Lung (tissue), 11 donors: ENCODE measurements at regions not wholly inside any gene's neighbourhood (a gene's known extent, or its start where the extent isn't known, plus 50 kb on each side); places are given as distances from the start of the nearest gene placed in this dataset.

ENCODE experiments used
- ATAC-seq: fragments of 200-7000 bp; cut with Tn5 transposase; one replicate; pipeline ENCODE4 v1.9.1; 2020; ENCODE audit warnings: moderate number of reproducible peaks; ENCODE audit not compliant: insufficient read depth, low FRiP score
- DNase-seq, 3 donors: peaks; one replicate each; pipeline ENCODE4 v3.0.0-alpha.2; 2013 to 2017
- H3K27ac ChIP-seq, 2 donors: one replicate each; pipeline ENCODE4 v1.5.1; 2013; ENCODE audit warnings: mild to moderate bottlenecking in 2 of 2, moderate library complexity in 2 of 2, control low read depth in 1 of 2, inconsistent platforms in 1 of 2, low read depth in 1 of 2, low read length in 1 of 2
- H3K27me3 ChIP-seq, 3 donors: one replicate each; pipeline ENCODE4 v1.5.1; 2013; ENCODE audit warnings: low read length in 2 of 3; ENCODE audit not compliant: control insufficient read depth in 3 of 3, insufficient read depth in 3 of 3
- H3K36me3 ChIP-seq, 4 donors: one replicate each; pipeline ENCODE4 v1.5.1; 2013; ENCODE audit warnings: low read length in 4 of 4, mild to moderate bottlenecking in 1 of 4, moderate library complexity in 1 of 4; ENCODE audit not compliant: control insufficient read depth in 4 of 4, insufficient read depth in 4 of 4
- H3K4me1 ChIP-seq, 5 donors: one replicate each; pipeline ENCODE4 v1.5.1; 2013; ENCODE audit warnings: low read length in 5 of 5, mild to moderate bottlenecking in 2 of 5, moderate library complexity in 1 of 5; ENCODE audit not compliant: control insufficient read depth in 5 of 5, insufficient read depth in 5 of 5
- H3K4me3 ChIP-seq: one replicate; pipeline ENCODE4 v1.5.1; 2013; ENCODE audit warnings: mild to moderate bottlenecking, control low read depth, moderate library complexity
- H3K9ac ChIP-seq, 2 donors: one replicate each; pipeline ENCODE4 v1.5.1; 2013; ENCODE audit warnings: low read length in 2 of 2, control low read depth in 1 of 2; ENCODE audit not compliant: insufficient read depth in 1 of 2
- H3K9me3 ChIP-seq, 4 donors: one replicate each; pipeline ENCODE4 v1.5.1; 2013; ENCODE audit warnings: low read length in 3 of 4, mild to moderate bottlenecking in 1 of 4, moderate library complexity in 1 of 4; ENCODE audit not compliant: control insufficient read depth in 4 of 4, insufficient read depth in 3 of 4
- WGBS, 2 donors: extraction: QIAGEN DNeasy Blood & Tissue Kit; methylation state at CpG; one replicate each; pipeline ENCODE4 v1.1.7; 2013; 5-methylcytosine and 5-hydroxymethylcytosine counted together
- TF ChIP-seq, protein P1 (sequence below): IDR thresholded peaks from 2 replicates; pipeline ENCODE4 v1.5.1; 2012; ENCODE audit warnings: mild to moderate bottlenecking; ENCODE audit errors: control extremely low read depth, extremely low read depth
- donor health status: control.
- donor health status: control.
- donor health status: Bipolar disorder and iron deficiency.
- donor health status: healthy.
- donor health status: DM: yes; HTN: yes; CAD: no.

DNA sequence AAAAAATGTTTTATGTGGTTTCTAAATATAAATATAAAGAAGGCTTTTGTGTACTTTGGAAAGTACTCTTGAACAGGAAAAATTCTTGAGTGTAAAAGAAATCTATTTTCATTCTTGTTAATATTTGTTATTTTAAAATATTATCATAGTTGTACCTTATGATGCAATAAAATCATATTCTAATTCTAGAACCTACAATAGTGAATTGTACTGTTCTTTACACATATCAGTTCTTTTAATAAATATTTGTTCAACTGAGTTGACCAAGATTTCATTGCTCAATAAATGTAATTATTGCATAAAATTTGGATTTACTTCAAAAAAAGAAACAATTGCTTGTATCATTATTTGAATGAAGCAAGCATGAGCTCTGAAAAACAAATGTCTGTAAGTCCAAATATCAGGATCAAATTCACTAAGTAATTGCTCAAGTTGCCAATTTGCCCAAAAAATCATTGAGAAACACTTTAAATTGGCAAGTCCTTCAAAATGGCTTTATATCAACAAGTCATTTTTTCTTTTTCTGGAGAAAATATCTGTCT, 191.6 kb upstream of the SLC16A7 start:
- no peak overlapping the region for H3K27ac ChIP-seq
- H3K4me3 ChIP-seq: no peak overlapping the region
- H3K4me1 ChIP-seq: peaks cover 0 to 6% (median 0%) of the 10 kb centered on the region in 5 donors
- no peaks in the 10 kb centered on the region for H3K36me3 ChIP-seq
- TF ChIP-seq, protein P1, sequence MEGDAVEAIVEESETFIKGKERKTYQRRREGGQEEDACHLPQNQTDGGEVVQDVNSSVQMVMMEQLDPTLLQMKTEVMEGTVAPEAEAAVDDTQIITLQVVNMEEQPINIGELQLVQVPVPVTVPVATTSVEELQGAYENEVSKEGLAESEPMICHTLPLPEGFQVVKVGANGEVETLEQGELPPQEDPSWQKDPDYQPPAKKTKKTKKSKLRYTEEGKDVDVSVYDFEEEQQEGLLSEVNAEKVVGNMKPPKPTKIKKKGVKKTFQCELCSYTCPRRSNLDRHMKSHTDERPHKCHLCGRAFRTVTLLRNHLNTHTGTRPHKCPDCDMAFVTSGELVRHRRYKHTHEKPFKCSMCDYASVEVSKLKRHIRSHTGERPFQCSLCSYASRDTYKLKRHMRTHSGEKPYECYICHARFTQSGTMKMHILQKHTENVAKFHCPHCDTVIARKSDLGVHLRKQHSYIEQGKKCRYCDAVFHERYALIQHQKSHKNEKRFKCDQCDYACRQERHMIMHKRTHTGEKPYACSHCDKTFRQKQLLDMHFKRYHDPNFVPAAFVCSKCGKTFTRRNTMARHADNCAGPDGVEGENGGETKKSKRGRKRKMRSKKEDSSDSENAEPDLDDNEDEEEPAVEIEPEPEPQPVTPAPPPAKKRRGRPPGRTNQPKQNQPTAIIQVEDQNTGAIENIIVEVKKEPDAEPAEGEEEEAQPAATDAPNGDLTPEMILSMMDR: no peak
- DNase-seq (peak in 2 of 3 donors; percentile 51 to 55), ATAC-seq (no peak)
- no peak overlapping the region for H3K9ac ChIP-seq
- H3K9me3 ChIP-seq: peaks cover 0 to 2% (median 0%) of the 10 kb centered on the region in 4 donors
- H3K27me3 ChIP-seq: no peaks in the 10 kb centered on the region

DNA sequence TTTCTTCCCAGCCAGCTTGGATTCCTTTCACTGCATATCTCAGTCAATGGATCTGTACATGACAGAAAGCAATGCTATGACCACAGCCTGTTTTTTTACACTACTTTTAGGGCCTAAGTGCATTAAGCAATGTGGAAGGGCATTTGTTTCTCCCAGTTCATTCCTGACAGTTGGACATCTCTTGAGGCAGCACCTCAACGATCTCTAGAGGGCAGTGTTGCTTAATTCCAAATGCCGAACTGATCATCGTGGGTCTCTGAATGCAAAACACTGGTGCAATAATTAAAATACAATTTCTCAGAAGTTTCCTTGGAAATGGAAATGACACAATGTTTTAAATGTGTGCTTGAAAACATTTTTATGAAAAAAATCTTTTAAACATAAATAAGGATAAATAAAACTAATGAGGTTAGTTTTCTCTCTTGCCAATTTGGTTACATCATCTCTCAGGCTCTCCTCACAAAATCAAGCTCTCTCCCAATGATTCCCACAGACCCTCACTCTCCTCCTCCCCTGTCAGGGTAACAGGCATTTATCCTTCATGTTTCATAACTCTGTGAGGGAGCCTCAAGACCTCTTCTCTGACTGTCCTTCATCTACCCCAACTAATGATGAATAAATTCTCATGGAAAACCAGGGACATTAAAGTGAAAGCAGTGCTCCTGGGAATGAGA, 192.4 kb upstream of the SLC16A7 start:
- H3K4me3 ChIP-seq: no peak overlapping the region
- WGBS, 2 donors: 0 to 3% methylated on average over 3 of the region's 3 CpGs
- H3K27ac ChIP-seq: no peak overlapping the region
- H3K27me3 ChIP-seq: no peaks in the 10 kb centered on the region
- peak; percentile 64 to 92 (median 89) for DNase-seq
- no peaks in the 10 kb centered on the region for H3K36me3 ChIP-seq
- no peak for ATAC-seq
- H3K4me1 ChIP-seq: peaks cover 0 to 6% (median 0%) of the 10 kb centered on the region in 5 donors
- H3K9me3 ChIP-seq: peaks cover 0 to 2% (median 0%) of the 10 kb centered on the region in 4 donors
- TF ChIP-seq, protein P1: peak; percentile 22
- H3K9ac ChIP-seq: peak overlapping the region in 1 of 2 donors; percentile 24

DNA sequence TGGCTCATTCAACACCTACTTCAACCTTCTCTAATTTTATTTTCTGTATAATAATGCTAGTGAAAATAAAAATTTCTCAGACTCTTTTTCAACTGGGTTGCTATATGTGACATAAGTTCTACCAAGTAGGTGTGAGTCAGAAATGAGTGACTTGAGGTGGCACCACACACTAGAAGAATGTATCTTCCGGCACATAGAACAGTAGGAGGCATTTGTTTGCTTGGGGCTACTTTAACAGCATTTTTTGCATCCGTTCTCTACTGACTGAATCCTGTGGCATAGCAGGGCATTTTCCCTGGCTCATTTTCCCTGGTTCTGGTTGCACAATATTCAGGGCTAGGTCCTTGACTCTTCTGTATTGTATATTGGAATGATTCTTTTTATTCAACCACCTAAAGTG, 194.0 kb upstream of the SLC16A7 start:
- ATAC-seq: no peak
- no peak overlapping the region for H3K4me3 ChIP-seq
- TF ChIP-seq, protein P1: no peak

More for the DNA sequence above, 194.0 kb upstream of the SLC16A7 start:
- WGBS, 2 donors: 69 to 95% methylated on average over 2 of the region's 2 CpGs
- no peaks in the 10 kb centered on the region for H3K36me3 ChIP-seq
- DNase-seq: no peak
- no peaks in the 10 kb centered on the region for H3K27me3 ChIP-seq
- peaks cover 0 to 2% (median 0%) of the 10 kb centered on the region in 4 donors for H3K9me3 ChIP-seq
- H3K9ac ChIP-seq: no peak overlapping the region
- H3K27ac ChIP-seq: no peak overlapping the region
- peaks cover 0 to 6% (median 0%) of the 10 kb centered on the region in 5 donors for H3K4me1 ChIP-seq
